ENCODE measurements at regions not wholly inside any gene's neighbourhood (a gene's known extent, or its start where the extent isn't known, plus 50 kb on each side); places are given as distances from the start of the nearest gene placed in this dataset.

GRCh38 chr9:30609713-30610112 lies 1774.7 kb upstream of the ACO1 start:
- TF ChIP-seq CTCF (IDR thresholded peaks at IDR 0.05) (no peak), POLR2AphosphoS5 (IDR thresholded peaks at IDR 0.05) (no peak)

Data from prostate gland (tissue), 2 donors.